ENCODE measurements at regions not wholly inside any gene's neighbourhood (a gene's known extent, or its start where the extent isn't known, plus 50 kb on each side); places are given as distances from the start of the nearest gene placed in this dataset.
A peak's percentile ranks its signal among the peaks of the same experiment; 100 is the strongest.

GRCh38 chr10:106424981-106425380 lies 739.5 kb downstream of the SORCS1 start:
- DNase-seq (ENCODE audit: insufficient read length, low spot score): no peak
- no peak for FAIRE-seq
- TF ChIP-seq, protein P1, sequence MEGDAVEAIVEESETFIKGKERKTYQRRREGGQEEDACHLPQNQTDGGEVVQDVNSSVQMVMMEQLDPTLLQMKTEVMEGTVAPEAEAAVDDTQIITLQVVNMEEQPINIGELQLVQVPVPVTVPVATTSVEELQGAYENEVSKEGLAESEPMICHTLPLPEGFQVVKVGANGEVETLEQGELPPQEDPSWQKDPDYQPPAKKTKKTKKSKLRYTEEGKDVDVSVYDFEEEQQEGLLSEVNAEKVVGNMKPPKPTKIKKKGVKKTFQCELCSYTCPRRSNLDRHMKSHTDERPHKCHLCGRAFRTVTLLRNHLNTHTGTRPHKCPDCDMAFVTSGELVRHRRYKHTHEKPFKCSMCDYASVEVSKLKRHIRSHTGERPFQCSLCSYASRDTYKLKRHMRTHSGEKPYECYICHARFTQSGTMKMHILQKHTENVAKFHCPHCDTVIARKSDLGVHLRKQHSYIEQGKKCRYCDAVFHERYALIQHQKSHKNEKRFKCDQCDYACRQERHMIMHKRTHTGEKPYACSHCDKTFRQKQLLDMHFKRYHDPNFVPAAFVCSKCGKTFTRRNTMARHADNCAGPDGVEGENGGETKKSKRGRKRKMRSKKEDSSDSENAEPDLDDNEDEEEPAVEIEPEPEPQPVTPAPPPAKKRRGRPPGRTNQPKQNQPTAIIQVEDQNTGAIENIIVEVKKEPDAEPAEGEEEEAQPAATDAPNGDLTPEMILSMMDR (IDR thresholded peaks at IDR 0.05; ENCODE audit: insufficient read depth, missing control alignments): no peak

- DNase-seq (ENCODE audit: insufficient read length, low spot score) (no peak), FAIRE-seq (no peak)
- TF ChIP-seq, protein P1 (IDR thresholded peaks at IDR 0.05; ENCODE audit: insufficient read depth, missing control alignments): no peak
Measured at GRCh38 chr10:106424054-106424453, 740.5 kb downstream of the SORCS1 start.

DNA sequence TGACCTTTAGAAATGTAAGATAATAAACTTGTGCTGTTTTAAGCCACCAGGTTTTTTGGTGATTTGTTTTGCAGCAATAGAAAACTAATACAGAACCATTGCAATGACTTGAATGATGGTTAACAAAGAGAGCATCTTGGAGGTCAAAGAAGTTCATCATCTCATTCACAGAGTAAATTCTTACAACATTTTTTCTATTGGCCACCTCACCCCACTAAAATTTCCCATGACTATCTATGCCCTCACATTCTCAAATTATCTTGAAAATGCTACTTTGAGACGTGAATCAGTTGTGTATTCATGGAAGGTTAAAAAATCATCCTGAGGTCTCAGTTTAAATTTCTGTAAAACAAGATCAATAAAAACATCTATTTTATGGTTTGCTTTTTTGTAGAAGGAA lies 754.2 kb downstream of the SORCS1 start:
- FAIRE-seq: no peak
- TF ChIP-seq, protein P1 (IDR thresholded peaks at IDR 0.05; ENCODE audit: insufficient read depth, missing control alignments): no peak
- DNase-seq (ENCODE audit: insufficient read length, low spot score): no peak

DNA sequence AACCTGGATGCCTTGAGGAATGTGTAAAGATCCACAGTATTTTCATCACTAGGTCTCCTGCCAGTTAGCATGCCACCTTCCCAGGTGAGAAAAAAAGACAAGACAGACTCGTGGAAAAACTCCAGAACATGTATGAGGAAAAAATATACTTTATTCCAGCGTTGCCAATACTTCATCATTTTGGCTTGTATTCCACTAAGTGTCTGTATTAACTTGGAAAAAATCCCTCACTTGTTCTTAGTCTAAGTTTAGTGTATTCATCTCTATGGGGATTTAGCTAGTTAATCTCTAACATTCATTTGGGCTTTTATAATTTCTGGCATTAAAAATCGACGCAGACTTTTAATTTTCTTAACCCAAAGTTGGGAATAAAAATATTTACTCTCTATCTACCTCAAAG lies 759.4 kb downstream of the SORCS1 start:
- no peak for FAIRE-seq

DNA sequence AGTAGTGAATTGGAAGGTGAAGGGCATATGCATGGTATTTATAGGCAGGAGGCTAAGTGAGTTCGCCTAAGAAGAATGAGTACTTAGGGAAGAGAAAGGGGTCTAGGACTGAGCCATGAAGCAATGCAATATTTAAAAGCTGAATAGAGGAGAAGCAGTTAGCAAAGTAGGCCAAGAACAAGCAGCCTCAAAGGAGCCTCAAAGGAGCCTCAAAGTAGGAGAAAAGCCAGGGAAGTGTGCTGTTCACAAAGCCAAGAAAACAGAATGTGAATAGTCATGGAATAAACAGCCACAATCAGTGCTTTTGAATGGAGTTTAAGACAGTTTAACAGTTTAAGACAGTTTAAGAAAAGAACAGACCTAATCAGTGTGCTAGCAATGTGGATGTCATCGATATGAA lies 762.0 kb downstream of the SORCS1 start:
- FAIRE-seq: no peak
- TF ChIP-seq, protein P1 (IDR thresholded peaks at IDR 0.05; ENCODE audit: insufficient read depth, missing control alignments): no peak
- DNase-seq (ENCODE audit: insufficient read length, low spot score): no peak

More for the DNA sequence above, 759.4 kb downstream of the SORCS1 start:
- DNase-seq (ENCODE audit: insufficient read length, low spot score): no peak
- TF ChIP-seq, protein P1 (IDR thresholded peaks at IDR 0.05; ENCODE audit: insufficient read depth, missing control alignments): no peak

- no peak for FAIRE-seq
- TF ChIP-seq, protein P1 (IDR thresholded peaks at IDR 0.05; ENCODE audit: insufficient read depth, missing control alignments): no peak
- no peak for DNase-seq (ENCODE audit: insufficient read length, low spot score)
Measured at GRCh38 chr10:106401967-106402366, 762.5 kb downstream of the SORCS1 start.

GRCh38 chr10:106401161-106401560 lies 763.3 kb downstream of the SORCS1 start:
- DNase-seq (ENCODE audit: insufficient read length, low spot score) (no peak), FAIRE-seq (no peak)
- TF ChIP-seq, protein P1 (IDR thresholded peaks at IDR 0.05; ENCODE audit: insufficient read depth, missing control alignments): peak; percentile 49
